ENCODE measurements at regions not wholly inside any gene's neighbourhood (a gene's known extent, or its start where the extent isn't known, plus 50 kb on each side); places are given as distances from the start of the nearest gene placed in this dataset.

- DNase-seq, result no peak
- Mint-ChIP-seq H3K27ac (no peak overlapping the region), H3K4me1 (no peaks in the 10 kb centered on the region), H3K4me3 (no peak overlapping the region), H3K9me3 (no peaks in the 10 kb centered on the region), H3K36me3 (no peaks in the 10 kb centered on the region), H3K27me3 (ENCODE audit: low read depth in 3 of 3) (no peaks in the 10 kb centered on the region)
Measured at GRCh38 chr11:70007796-70008195, 70.3 kb upstream of the ANO1 start.

- Mint-ChIP-seq H3K27me3 (ENCODE audit: low read depth in 3 of 3) (no peaks in the 10 kb centered on the region), H3K36me3 (no peaks in the 10 kb centered on the region), H3K27ac (no peak overlapping the region), H3K4me3 (no peak overlapping the region), H3K4me1 (no peaks in the 10 kb centered on the region), H3K9me3 (no peaks in the 10 kb centered on the region)
- DNase-seq, result no peak
Measured at GRCh38 chr11:70010774-70011173, 67.3 kb upstream of the ANO1 start.

GRCh38 chr11:70012134-70012733 is 65.9 kb upstream of the ANO1 start:
- H3K27ac Mint-ChIP-seq, result no peak overlapping the region
- H3K9me3 Mint-ChIP-seq, result no peaks in the 10 kb centered on the region
- no peak for DNase-seq
- H3K4me3 Mint-ChIP-seq, result no peak overlapping the region
- peaks cover 0 to 4% (median 2%) of the 10 kb centered on the region in 3 donors for H3K27me3 Mint-ChIP-seq (ENCODE audit: low read depth in 3 of 3)
- no peaks in the 10 kb centered on the region for H3K4me1 Mint-ChIP-seq
- no peaks in the 10 kb centered on the region for H3K36me3 Mint-ChIP-seq

GRCh38 chr11:70014291-70014690 is 63.8 kb upstream of the ANO1 start:
- Mint-ChIP-seq H3K9me3 (no peaks in the 10 kb centered on the region), H3K36me3 (no peaks in the 10 kb centered on the region)

GRCh38 chr11:70016666-70017367 is 61.3 kb upstream of the ANO1 start:
- Mint-ChIP-seq H3K36me3 (no peaks in the 10 kb centered on the region), H3K27me3 (ENCODE audit: low read depth in 3 of 3) (peaks cover 2 to 4% (median 4%) of the 10 kb centered on the region in 3 donors), H3K9me3 (no peaks in the 10 kb centered on the region), H3K4me3 (no peak overlapping the region), H3K27ac (no peak overlapping the region), H3K4me1 (no peaks in the 10 kb centered on the region)
- DNase-seq, result no peak

More at GRCh38 chr11:70014291-70014690, 63.8 kb upstream of the ANO1 start:
- Mint-ChIP-seq H3K4me1 (no peaks in the 10 kb centered on the region), H3K27me3 (ENCODE audit: low read depth in 3 of 3) (peaks cover 2 to 4% (median 3%) of the 10 kb centered on the region in 3 donors), H3K27ac (no peak overlapping the region), H3K4me3 (no peak overlapping the region)
- no peak for DNase-seq

- no peak for DNase-seq
- Mint-ChIP-seq H3K4me1 (no peaks in the 10 kb centered on the region), H3K27ac (no peak overlapping the region), H3K36me3 (no peaks in the 10 kb centered on the region), H3K27me3 (ENCODE audit: low read depth in 3 of 3) (peaks cover 4% of the 10 kb centered on the region in 3 donors), H3K4me3 (no peak overlapping the region), H3K9me3 (peaks cover 0 to 1% (median 0%) of the 10 kb centered on the region in 6 donors)
Measured at GRCh38 chr11:70018816-70019215, 59.3 kb upstream of the ANO1 start.

GRCh38 chr11:70019576-70020011 is 58.5 kb upstream of the ANO1 start:
- no peaks in the 10 kb centered on the region for H3K36me3 Mint-ChIP-seq
- H3K9me3 Mint-ChIP-seq, result peaks cover 0 to 1% (median 0%) of the 10 kb centered on the region in 6 donors
- H3K27ac Mint-ChIP-seq, result no peak overlapping the region
- no peak for DNase-seq
- no peak overlapping the region for H3K4me3 Mint-ChIP-seq
- H3K4me1 Mint-ChIP-seq, result no peaks in the 10 kb centered on the region
- H3K27me3 Mint-ChIP-seq (ENCODE audit: low read depth in 3 of 3), result peaks cover 4% of the 10 kb centered on the region in 3 donors

- Mint-ChIP-seq H3K36me3 (no peaks in the 10 kb centered on the region), H3K9me3 (peaks cover 0 to 1% (median 0%) of the 10 kb centered on the region in 6 donors), H3K4me1 (no peaks in the 10 kb centered on the region), H3K4me3 (no peak overlapping the region), H3K27me3 (ENCODE audit: low read depth in 3 of 3) (peaks cover 4% of the 10 kb centered on the region in 3 donors), H3K27ac (no peak overlapping the region)
- DNase-seq, result no peak
Measured at GRCh38 chr11:70020336-70021214, 57.5 kb upstream of the ANO1 start.

- Mint-ChIP-seq H3K4me3 (no peak overlapping the region), H3K36me3 (no peaks in the 10 kb centered on the region), H3K9me3 (peaks cover 0 to 1% (median 0%) of the 10 kb centered on the region in 6 donors), H3K27ac (no peak overlapping the region), H3K27me3 (ENCODE audit: low read depth in 3 of 3) (peaks cover 0 to 4% (median 2%) of the 10 kb centered on the region in 3 donors), H3K4me1 (no peaks in the 10 kb centered on the region)
- no peak for DNase-seq
Measured at GRCh38 chr11:70021586-70021985, 56.5 kb upstream of the ANO1 start.

GRCh38 chr11:70024036-70024772 is 53.9 kb upstream of the ANO1 start:
- Mint-ChIP-seq H3K9me3 (peaks cover 0 to 1% (median 0%) of the 10 kb centered on the region in 6 donors), H3K36me3 (no peaks in the 10 kb centered on the region), H3K4me3 (no peak overlapping the region), H3K27me3 (ENCODE audit: low read depth in 3 of 3) (peaks cover 0 to 5% (median 2%) of the 10 kb centered on the region in 3 donors), H3K27ac (no peak overlapping the region), H3K4me1 (no peaks in the 10 kb centered on the region)
- no peak for DNase-seq

GRCh38 chr11:70024773-70025045 is 53.4 kb upstream of the ANO1 start:
- H3K9me3 Mint-ChIP-seq, result peaks cover 0 to 1% (median 0%) of the 10 kb centered on the region in 6 donors
- no peak for DNase-seq
- H3K36me3 Mint-ChIP-seq, result no peaks in the 10 kb centered on the region
- H3K27ac Mint-ChIP-seq, result no peak overlapping the region
- H3K4me3 Mint-ChIP-seq, result no peak overlapping the region
- no peaks in the 10 kb centered on the region for H3K4me1 Mint-ChIP-seq
- H3K27me3 Mint-ChIP-seq (ENCODE audit: low read depth in 3 of 3), result peaks cover 0 to 5% (median 2%) of the 10 kb centered on the region in 3 donors

GRCh38 chr11:70025308-70025707 is 52.8 kb upstream of the ANO1 start:
- Mint-ChIP-seq H3K36me3 (no peaks in the 10 kb centered on the region), H3K27me3 (ENCODE audit: low read depth in 3 of 3) (peaks cover 0 to 5% (median 2%) of the 10 kb centered on the region in 3 donors), H3K4me1 (no peaks in the 10 kb centered on the region), H3K9me3 (peaks cover 0 to 1% (median 0%) of the 10 kb centered on the region in 6 donors), H3K4me3 (no peak overlapping the region), H3K27ac (no peak overlapping the region)
- DNase-seq, result no peak

GRCh38 chr11:70026012-70026411 is 52.1 kb upstream of the ANO1 start:
- peaks cover 0 to 5% (median 2%) of the 10 kb centered on the region in 3 donors for H3K27me3 Mint-ChIP-seq (ENCODE audit: low read depth in 3 of 3)
- H3K4me1 Mint-ChIP-seq, result no peaks in the 10 kb centered on the region
- no peaks in the 10 kb centered on the region for H3K36me3 Mint-ChIP-seq
- H3K27ac Mint-ChIP-seq, result no peak overlapping the region
- H3K9me3 Mint-ChIP-seq, result peaks cover 0 to 1% (median 0%) of the 10 kb centered on the region in 6 donors
- no peak overlapping the region for H3K4me3 Mint-ChIP-seq
- DNase-seq, result no peak
